PFSK-1 (cell line): ENCODE measurements at regions not wholly inside any gene's neighbourhood (a gene's known extent, or its start where the extent isn't known, plus 50 kb on each side); places are given as distances from the start of the nearest gene placed in this dataset.

Source experiments
- FOXP2 ChIP-seq: optimal IDR thresholded peaks from 2 replicates; pipeline ENCODE3; 2011; ENCODE audit warnings: borderline replicate concordance, control low read depth, inconsistent platforms; ENCODE audit not compliant: insufficient read depth; ENCODE audit errors: extremely low read length, extremely low read depth
- POLR2AphosphoS5 ChIP-seq: IDR thresholded peaks from 2 replicates; pipeline ENCODE4 v1.6.1; 2012; ENCODE audit warnings: low read depth, mild to moderate bottlenecking, control low read depth, low read length, moderate library complexity
- REST ChIP-seq, 2 experiments: IDR thresholded peaks; 2 replicates each; pipeline versions ENCODE4 v1.6.1 to v1.8.0; 2011 to 2012; ENCODE audit warnings: low read depth in 2 of 2, low read length in 2 of 2, control low read depth in 1 of 2, inconsistent platforms in 1 of 2, mild to moderate bottlenecking in 1 of 2, moderate library complexity in 1 of 2; ENCODE audit not compliant: insufficient read depth in 1 of 2
- TAF1 ChIP-seq: IDR thresholded peaks from 2 replicates; pipeline ENCODE4 v1.6.1; 2012; ENCODE audit warnings: low read length, control low read depth, borderline replicate concordance; ENCODE audit not compliant: insufficient read depth

GRCh38 chr1:219712506-219712905, 99.6 kb upstream of the ZC3H11B start:
- TF ChIP-seq TAF1 (no peak), POLR2AphosphoS5 (no peak), REST (IDR thresholded peaks at IDR 0.05; ENCODE audit: insufficient read depth in 1 of 2, low read depth in 2 of 2, low read length in 2 of 2) (no peak), FOXP2 (no peak)
